AG10803 (cell line): ENCODE measurements at regions not wholly inside any gene's neighbourhood (a gene's known extent, or its start where the extent isn't known, plus 50 kb on each side); places are given as distances from the start of the nearest gene placed in this dataset.

Experiments used
- DNase-seq: peaks from one replicate; pipeline ENCODE4 v3.0.0; 2010; ENCODE audit warnings: low read depth
- H3K4me3 ChIP-seq: 2 replicates; pipeline ENCODE4 v1.5.1; 2011; ENCODE audit warnings: mild to moderate bottlenecking, low read length, control low read depth
- CTCF ChIP-seq: conservative IDR thresholded peaks from 2 replicates; pipeline ENCODE4 v1.5.1; 2011; ENCODE audit warnings: mild to moderate bottlenecking, low read length, control low read depth, inconsistent platforms

GRCh38 chr6:22059946-22060345 is 236.9 kb downstream of the PRL start:
- H3K4me3 ChIP-seq = no peak overlapping the region
- DNase-seq = no peak
- no peak for TF ChIP-seq CTCF

- no peak for DNase-seq
- no peak for TF ChIP-seq CTCF
- no peak overlapping the region for H3K4me3 ChIP-seq
Measured at GRCh38 chr6:22062807-22063408, 233.9 kb downstream of the PRL start.

- no peak for DNase-seq
- H3K4me3 ChIP-seq = no peak overlapping the region
- TF ChIP-seq CTCF = no peak
Measured at GRCh38 chr6:22064558-22064957, 232.3 kb downstream of the PRL start.

GRCh38 chr6:22067122-22067521 is 229.7 kb downstream of the PRL start:
- DNase-seq = no peak
- no peak overlapping the region for H3K4me3 ChIP-seq
- TF ChIP-seq CTCF = no peak

GRCh38 chr6:22067671-22068070 is 229.2 kb downstream of the PRL start:
- DNase-seq = no peak
- no peak for TF ChIP-seq CTCF
- H3K4me3 ChIP-seq = no peak overlapping the region

- no peak for DNase-seq
- no peak overlapping the region for H3K4me3 ChIP-seq
- no peak for TF ChIP-seq CTCF
Measured at GRCh38 chr6:22068561-22069305, 228.1 kb downstream of the PRL start.

- H3K4me3 ChIP-seq = no peak overlapping the region
- no peak for TF ChIP-seq CTCF
- DNase-seq = no peak
Measured at GRCh38 chr6:22069306-22069800, 227.5 kb downstream of the PRL start.
